ENCODE measurements at regions not wholly inside any gene's neighbourhood (a gene's known extent, or its start where the extent isn't known, plus 50 kb on each side); places are given as distances from the start of the nearest gene placed in this dataset.

GRCh38 chr2:47999512-47999911 lies 93.2 kb upstream of the FBXO11 start:
- no CpG with 5 or more reads among the region's 1 CpG for WGBS (ENCODE audit: insufficient coverage)

GRCh38 chr2:48001498-48001897 lies 95.2 kb upstream of the FBXO11 start:
- POLR2A ChIA-PET = no interaction called here
- CTCF ChIA-PET = no interaction called here
- no peak for DNase-seq
- H3K9me3 Mint-ChIP-seq = peaks cover 0 to 3% (median 0%) of the 10 kb centered on the region in 3 donors
- Histone ChIP-seq H3K4me3 (ENCODE audit: control insufficient read depth in 1 of 2, extremely low read depth in 1 of 2, low read length in 1 of 2) (no peak overlapping the region), H3K27me3 (replicated peaks in 1 of 2; ENCODE audit: control insufficient read depth in 2 of 2, extremely low read depth in 1 of 2, insufficient read depth in 2 of 2, low read length in 1 of 2) (no peaks in the 10 kb centered on the region), H3K9me3 (no peaks in the 10 kb centered on the region), H3K27ac (ENCODE audit: low read length) (no peak overlapping the region), H3K4me1 (ENCODE audit: control insufficient read depth in 1 of 2, extremely low read depth in 1 of 2, insufficient read depth in 2 of 2, low read length in 2 of 2) (no peaks in the 10 kb centered on the region), H3K36me3 (ENCODE audit: control insufficient read depth in 2 of 2, extremely low read depth in 1 of 2, insufficient read depth in 1 of 2, low read length in 1 of 2) (no peaks in the 10 kb centered on the region)
- no peaks in the 10 kb centered on the region for H3K36me3 Mint-ChIP-seq
- H3K27me3 Mint-ChIP-seq = no peaks in the 10 kb centered on the region
- no peak overlapping the region for H3K27ac Mint-ChIP-seq
- H3K4me3 Mint-ChIP-seq = no peak overlapping the region
- H3K4me1 Mint-ChIP-seq = no peaks in the 10 kb centered on the region
- no peak for ATAC-seq (replicated peaks in 1 of 4)

More at GRCh38 chr2:47999512-47999911, 93.2 kb upstream of the FBXO11 start:
- H3K27ac Mint-ChIP-seq = no peak overlapping the region
- H3K4me1 Mint-ChIP-seq = no peaks in the 10 kb centered on the region
- POLR2A ChIA-PET = no interaction called here
- Histone ChIP-seq H3K4me1 (ENCODE audit: control insufficient read depth in 1 of 2, extremely low read depth in 1 of 2, insufficient read depth in 2 of 2, low read length in 2 of 2) (no peaks in the 10 kb centered on the region), H3K4me3 (ENCODE audit: control insufficient read depth in 1 of 2, extremely low read depth in 1 of 2, low read length in 1 of 2) (no peak overlapping the region), H3K9me3 (no peaks in the 10 kb centered on the region), H3K36me3 (ENCODE audit: control insufficient read depth in 2 of 2, extremely low read depth in 1 of 2, insufficient read depth in 1 of 2, low read length in 1 of 2) (no peaks in the 10 kb centered on the region), H3K27me3 (replicated peaks in 1 of 2; ENCODE audit: control insufficient read depth in 2 of 2, extremely low read depth in 1 of 2, insufficient read depth in 2 of 2, low read length in 1 of 2) (no peaks in the 10 kb centered on the region), H3K27ac (ENCODE audit: low read length) (no peak overlapping the region)
- peaks cover 3 to 4% of the 10 kb centered on the region in 2 donors for H3K27me3 Mint-ChIP-seq
- CTCF ChIA-PET = no interaction called here
- no peaks in the 10 kb centered on the region for H3K9me3 Mint-ChIP-seq
- DNase-seq = no peak
- H3K4me3 Mint-ChIP-seq = no peak overlapping the region
- H3K36me3 Mint-ChIP-seq = no peaks in the 10 kb centered on the region
- ATAC-seq (replicated peaks in 1 of 4) = no peak

GRCh38 chr2:48006094-48006493 lies 99.8 kb upstream of the FBXO11 start:
- Histone ChIP-seq H3K27me3 (replicated peaks in 1 of 2; ENCODE audit: control insufficient read depth in 2 of 2, extremely low read depth in 1 of 2, insufficient read depth in 2 of 2, low read length in 1 of 2) (no peaks in the 10 kb centered on the region), H3K27ac (ENCODE audit: low read length) (no peak overlapping the region), H3K4me3 (ENCODE audit: control insufficient read depth in 1 of 2, extremely low read depth in 1 of 2, low read length in 1 of 2) (no peak overlapping the region), H3K9me3 (no peaks in the 10 kb centered on the region), H3K4me1 (ENCODE audit: control insufficient read depth in 1 of 2, extremely low read depth in 1 of 2, insufficient read depth in 2 of 2, low read length in 2 of 2) (no peaks in the 10 kb centered on the region), H3K36me3 (ENCODE audit: control insufficient read depth in 2 of 2, extremely low read depth in 1 of 2, insufficient read depth in 1 of 2, low read length in 1 of 2) (no peaks in the 10 kb centered on the region)
- ChIA-PET CTCF (no interaction called here), POLR2A (interaction anchor here in 1 of 2 donors (0.6 kb wide), 1 partner anchor 147 kb away, joined by 4 read pairs; no protein-coding TSS in a partner anchor)
- DNase-seq (no peak), ATAC-seq (replicated peaks in 1 of 4) (no peak)
- H3K4me3 Mint-ChIP-seq = no peak overlapping the region
- peaks cover 0 to 7% of the 10 kb centered on the region in 2 donors for H3K27me3 Mint-ChIP-seq
- no peaks in the 10 kb centered on the region for H3K4me1 Mint-ChIP-seq
- no peaks in the 10 kb centered on the region for H3K36me3 Mint-ChIP-seq
- no peak overlapping the region for H3K27ac Mint-ChIP-seq
- H3K9me3 Mint-ChIP-seq = peaks cover 0 to 3% (median 0%) of the 10 kb centered on the region in 3 donors

GRCh38 chr2:48007699-48008268 lies 101.5 kb upstream of the FBXO11 start:
- POLR2A ChIA-PET = no interaction called here
- H3K36me3 ChIP-seq (ENCODE audit: control insufficient read depth in 2 of 2, extremely low read depth in 1 of 2, insufficient read depth in 1 of 2, low read length in 1 of 2) = no peaks in the 10 kb centered on the region
- Mint-ChIP-seq H3K36me3 (no peaks in the 10 kb centered on the region), H3K4me3 (no peak overlapping the region), H3K27ac (no peak overlapping the region), H3K4me1 (no peaks in the 10 kb centered on the region), H3K27me3 (peaks cover 0 to 7% of the 10 kb centered on the region in 2 donors), H3K9me3 (peaks cover 0 to 3% (median 0%) of the 10 kb centered on the region in 3 donors)
- H3K27me3 ChIP-seq (replicated peaks in 1 of 2; ENCODE audit: control insufficient read depth in 2 of 2, extremely low read depth in 1 of 2, insufficient read depth in 2 of 2, low read length in 1 of 2) = no peaks in the 10 kb centered on the region
- ATAC-seq (replicated peaks in 1 of 4) = no peak
- H3K4me3 ChIP-seq (ENCODE audit: control insufficient read depth in 1 of 2, extremely low read depth in 1 of 2, low read length in 1 of 2) = no peak overlapping the region
- no peaks in the 10 kb centered on the region for H3K9me3 ChIP-seq
- no peak for DNase-seq
- no peak overlapping the region for H3K27ac ChIP-seq (ENCODE audit: low read length)
- WGBS (ENCODE audit: insufficient coverage) = no CpG with 5 or more reads among the region's 2 CpGs
- CTCF ChIA-PET = no interaction called here
- no peaks in the 10 kb centered on the region for H3K4me1 ChIP-seq (ENCODE audit: control insufficient read depth in 1 of 2, extremely low read depth in 1 of 2, insufficient read depth in 2 of 2, low read length in 2 of 2)

- Histone ChIP-seq H3K27ac (ENCODE audit: low read length) (no peak overlapping the region), H3K27me3 (replicated peaks in 1 of 2; ENCODE audit: control insufficient read depth in 2 of 2, extremely low read depth in 1 of 2, insufficient read depth in 2 of 2, low read length in 1 of 2) (no peaks in the 10 kb centered on the region), H3K36me3 (ENCODE audit: control insufficient read depth in 2 of 2, extremely low read depth in 1 of 2, insufficient read depth in 1 of 2, low read length in 1 of 2) (no peaks in the 10 kb centered on the region), H3K4me1 (ENCODE audit: control insufficient read depth in 1 of 2, extremely low read depth in 1 of 2, insufficient read depth in 2 of 2, low read length in 2 of 2) (no peaks in the 10 kb centered on the region), H3K4me3 (ENCODE audit: control insufficient read depth in 1 of 2, extremely low read depth in 1 of 2, low read length in 1 of 2) (no peak overlapping the region), H3K9me3 (no peaks in the 10 kb centered on the region)
- H3K9me3 Mint-ChIP-seq = peaks cover 0 to 3% (median 0%) of the 10 kb centered on the region in 3 donors
- no peak overlapping the region for H3K4me3 Mint-ChIP-seq
- ATAC-seq (replicated peaks in 1 of 4) (no peak), DNase-seq (no peak)
- no peaks in the 10 kb centered on the region for H3K4me1 Mint-ChIP-seq
- no peak overlapping the region for H3K27ac Mint-ChIP-seq
- H3K27me3 Mint-ChIP-seq = peaks cover 0 to 7% of the 10 kb centered on the region in 2 donors
- no CpG with 5 or more reads among the region's 2 CpGs for WGBS (ENCODE audit: insufficient coverage)
- ChIA-PET POLR2A (interaction anchor here (0.6 to 0.8 kb wide), 2 partner anchors 19 to 231 kb away, joined by 3 to 4 read pairs; no protein-coding TSS in a partner anchor), CTCF (interaction anchor here in 1 of 2 donors (0.6 to 0.7 kb wide), 2 partner anchors 193 to 333 kb away, joined by 3 read pairs; no protein-coding TSS in a partner anchor)
- no peaks in the 10 kb centered on the region for H3K36me3 Mint-ChIP-seq
Observed at GRCh38 chr2:48009256-48009655, 103.0 kb upstream of the FBXO11 start.

GRCh38 chr2:48015421-48015820 lies 109.1 kb upstream of the FBXO11 start:
- H3K9me3 Mint-ChIP-seq = peaks cover 0 to 3% (median 2%) of the 10 kb centered on the region in 3 donors
- POLR2A ChIA-PET = no interaction called here

More at GRCh38 chr2:48015421-48015820, 109.1 kb upstream of the FBXO11 start:
- CTCF ChIA-PET = interaction anchor here in 1 of 2 donors (1.0 kb wide), 1 partner anchor 158 kb away, joined by 4 read pairs; no protein-coding TSS in a partner anchor
- Histone ChIP-seq H3K9me3 (no peaks in the 10 kb centered on the region), H3K27me3 (replicated peaks in 1 of 2; ENCODE audit: control insufficient read depth in 2 of 2, extremely low read depth in 1 of 2, insufficient read depth in 2 of 2, low read length in 1 of 2) (peaks cover 0 to 2% of the 10 kb centered on the region in 2 experiments), H3K27ac (ENCODE audit: low read length) (no peak overlapping the region), H3K4me1 (ENCODE audit: control insufficient read depth in 1 of 2, extremely low read depth in 1 of 2, insufficient read depth in 2 of 2, low read length in 2 of 2) (no peaks in the 10 kb centered on the region), H3K4me3 (ENCODE audit: control insufficient read depth in 1 of 2, extremely low read depth in 1 of 2, low read length in 1 of 2) (no peak overlapping the region), H3K36me3 (ENCODE audit: control insufficient read depth in 2 of 2, extremely low read depth in 1 of 2, insufficient read depth in 1 of 2, low read length in 1 of 2) (no peaks in the 10 kb centered on the region)
- no peak for ATAC-seq (replicated peaks in 1 of 4)
- Mint-ChIP-seq H3K4me3 (no peak overlapping the region), H3K27ac (no peak overlapping the region), H3K36me3 (no peaks in the 10 kb centered on the region), H3K27me3 (peaks cover 12 to 13% of the 10 kb centered on the region in 2 donors), H3K4me1 (no peaks in the 10 kb centered on the region)
- DNase-seq = no peak
- 80% methylated on average over 1 of the region's 1 CpG for WGBS (ENCODE audit: insufficient coverage)

Data from T-cell (primary cell).